ENCODE measurements at regions not wholly inside any gene's neighbourhood (a gene's known extent, or its start where the extent isn't known, plus 50 kb on each side); places are given as distances from the start of the nearest gene placed in this dataset.

- H3K27me3 ChIP-seq (ENCODE audit: insufficient read depth, low read length) = no peaks in the 10 kb centered on the region
- H3K4me3 ChIP-seq (ENCODE audit: insufficient read depth, low read length) = no peak overlapping the region
- no peaks in the 10 kb centered on the region for H3K4me1 ChIP-seq (ENCODE audit: insufficient read depth, low read length)
- H3K36me3 ChIP-seq (ENCODE audit: insufficient read depth, low read length) = no peaks in the 10 kb centered on the region
- H3K4me2 ChIP-seq (ENCODE audit: insufficient read depth, low read length) = no peak overlapping the region
- H3K9me3 ChIP-seq (ENCODE audit: low read depth, low read length) = no peaks in the 10 kb centered on the region
- no peaks in the 10 kb centered on the region for H3K79me2 ChIP-seq (ENCODE audit: insufficient read depth, low read length)
- no peak overlapping the region for H3K27ac ChIP-seq (ENCODE audit: low read depth, low read length)
- DNase-seq (ENCODE audit: insufficient read length, low spot score, missing footprints) = no peak
- TF ChIP-seq CTCF (IDR thresholded peaks at IDR 0.05; ENCODE audit: extremely low read depth, low read depth, low read length) = no peak
- no peak overlapping the region for H2AFZ ChIP-seq (ENCODE audit: low read length)
- no peaks in the 10 kb centered on the region for H4K20me1 ChIP-seq (ENCODE audit: insufficient read depth, low read length)
Measured at GRCh38 chr4:159481936-159482335, 379.1 kb downstream of the RAPGEF2 start.

- Histone ChIP-seq H3K79me2 (ENCODE audit: insufficient read depth, low read length) (no peaks in the 10 kb centered on the region), H3K27me3 (ENCODE audit: insufficient read depth, low read length) (no peaks in the 10 kb centered on the region), H3K36me3 (ENCODE audit: insufficient read depth, low read length) (no peaks in the 10 kb centered on the region), H3K4me3 (ENCODE audit: insufficient read depth, low read length) (no peak overlapping the region), H3K9me3 (ENCODE audit: low read depth, low read length) (no peaks in the 10 kb centered on the region), H4K20me1 (ENCODE audit: insufficient read depth, low read length) (no peaks in the 10 kb centered on the region), H3K4me1 (ENCODE audit: insufficient read depth, low read length) (peaks cover 3% of the 10 kb centered on the region), H2AFZ (ENCODE audit: low read length) (no peak overlapping the region), H3K4me2 (ENCODE audit: insufficient read depth, low read length) (no peak overlapping the region), H3K27ac (ENCODE audit: low read depth, low read length) (no peak overlapping the region)
- DNase-seq (ENCODE audit: insufficient read length, low spot score, missing footprints) = no peak
- no peak for TF ChIP-seq CTCF (IDR thresholded peaks at IDR 0.05; ENCODE audit: extremely low read depth, low read depth, low read length)
Measured at GRCh38 chr4:159483110-159483781, 380.4 kb downstream of the RAPGEF2 start.

- no peak for TF ChIP-seq CTCF (IDR thresholded peaks at IDR 0.05; ENCODE audit: extremely low read depth, low read depth, low read length)
- no peak overlapping the region for H3K4me2 ChIP-seq (ENCODE audit: insufficient read depth, low read length)
Measured at GRCh38 chr4:159483782-159484741, 381.2 kb downstream of the RAPGEF2 start.

GRCh38 chr4:159484864-159485263, 382.0 kb downstream of the RAPGEF2 start:
- Histone ChIP-seq H4K20me1 (ENCODE audit: insufficient read depth, low read length) (no peaks in the 10 kb centered on the region), H3K27ac (ENCODE audit: low read depth, low read length) (no peak overlapping the region), H3K9me3 (ENCODE audit: low read depth, low read length) (no peaks in the 10 kb centered on the region), H3K36me3 (ENCODE audit: insufficient read depth, low read length) (no peaks in the 10 kb centered on the region), H3K4me3 (ENCODE audit: insufficient read depth, low read length) (no peak overlapping the region), H3K27me3 (ENCODE audit: insufficient read depth, low read length) (peaks cover 2% of the 10 kb centered on the region), H3K79me2 (ENCODE audit: insufficient read depth, low read length) (no peaks in the 10 kb centered on the region), H3K4me1 (ENCODE audit: insufficient read depth, low read length) (peaks cover 3% of the 10 kb centered on the region), H3K4me2 (ENCODE audit: insufficient read depth, low read length) (no peak overlapping the region), H2AFZ (ENCODE audit: low read length) (no peak overlapping the region)
- TF ChIP-seq CTCF (IDR thresholded peaks at IDR 0.05; ENCODE audit: extremely low read depth, low read depth, low read length) = no peak
- no peak for DNase-seq (ENCODE audit: insufficient read length, low spot score, missing footprints)

More at GRCh38 chr4:159483782-159484741, 381.2 kb downstream of the RAPGEF2 start:
- Histone ChIP-seq H3K9me3 (ENCODE audit: low read depth, low read length) (no peaks in the 10 kb centered on the region), H2AFZ (ENCODE audit: low read length) (no peak overlapping the region), H3K4me3 (ENCODE audit: insufficient read depth, low read length) (no peak overlapping the region), H3K27me3 (ENCODE audit: insufficient read depth, low read length) (peaks cover 2% of the 10 kb centered on the region), H3K36me3 (ENCODE audit: insufficient read depth, low read length) (no peaks in the 10 kb centered on the region), H4K20me1 (ENCODE audit: insufficient read depth, low read length) (no peaks in the 10 kb centered on the region), H3K79me2 (ENCODE audit: insufficient read depth, low read length) (no peaks in the 10 kb centered on the region), H3K27ac (ENCODE audit: low read depth, low read length) (no peak overlapping the region), H3K4me1 (ENCODE audit: insufficient read depth, low read length) (peaks cover 3% of the 10 kb centered on the region)
- no peak for DNase-seq (ENCODE audit: insufficient read length, low spot score, missing footprints)
